ENCODE measurements at regions not wholly inside any gene's neighbourhood (a gene's known extent, or its start where the extent isn't known, plus 50 kb on each side); places are given as distances from the start of the nearest gene placed in this dataset.

- DNase-seq (ENCODE audit: low read depth): no peak
Measured at GRCh38 chr14:94887591-94887990, 117.7 kb upstream of the GSC start.

DNA sequence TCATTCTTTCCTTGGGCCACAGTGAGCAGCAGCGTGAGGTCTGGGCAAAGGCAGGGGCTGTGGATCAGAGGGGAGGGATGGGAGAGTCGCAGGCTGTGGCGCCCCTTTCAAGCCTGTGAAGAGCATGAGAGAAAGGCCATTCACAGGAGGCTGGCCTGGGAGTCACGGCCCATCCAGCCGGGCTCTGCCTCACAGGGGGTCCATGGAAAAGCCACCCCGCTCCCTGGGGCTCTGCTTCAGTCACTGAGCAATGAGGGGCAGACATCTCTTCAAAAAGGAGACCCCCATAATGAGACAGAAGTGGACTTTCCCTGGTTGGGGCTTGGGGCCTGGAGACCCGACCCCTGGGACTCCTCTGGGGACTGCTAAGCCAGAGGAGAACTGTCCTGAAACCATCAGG is 117.0 kb upstream of the GSC start:
- no peak for DNase-seq (ENCODE audit: low read depth)

DNA sequence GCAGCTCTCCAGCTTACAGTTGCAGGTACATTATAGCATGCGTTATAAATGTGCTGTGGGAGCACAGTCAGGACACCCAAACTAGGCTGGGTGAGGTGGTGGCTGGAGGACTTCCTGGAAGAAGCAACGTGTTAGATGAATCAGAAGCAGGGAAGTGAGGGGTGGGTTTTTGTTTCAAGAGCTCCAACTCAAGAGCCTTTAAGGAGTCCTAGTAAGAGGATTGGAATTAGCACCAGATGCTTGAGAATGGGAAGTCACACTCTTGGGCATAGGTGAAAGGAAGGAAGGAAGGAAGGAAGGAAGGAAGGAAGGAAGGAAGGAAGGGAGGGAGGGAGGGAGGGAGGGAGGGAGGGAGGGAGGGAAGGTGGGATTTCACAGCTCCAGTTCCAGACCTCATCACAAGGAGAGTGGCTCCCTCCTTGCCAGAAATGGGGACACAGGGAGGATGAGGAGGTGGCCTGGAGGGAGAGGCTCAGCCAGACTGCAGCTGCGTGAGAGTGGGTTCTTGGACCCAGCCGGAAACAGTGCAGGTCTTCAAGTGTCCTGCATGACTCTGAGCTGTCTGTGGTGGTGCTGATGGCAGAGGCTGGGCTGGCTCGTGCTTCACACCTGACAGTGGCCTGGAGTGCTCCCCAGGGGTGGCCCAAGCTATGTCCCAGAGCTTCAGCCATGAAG is 115.7 kb upstream of the GSC start:
- no peak for DNase-seq (ENCODE audit: low read depth)

- DNase-seq (ENCODE audit: low read depth): no peak
Measured at GRCh38 chr14:94884616-94885230, 114.8 kb upstream of the GSC start.

GRCh38 chr14:94882401-94882800 is 112.5 kb upstream of the GSC start:
- no peak for DNase-seq (ENCODE audit: low read depth)

DNA sequence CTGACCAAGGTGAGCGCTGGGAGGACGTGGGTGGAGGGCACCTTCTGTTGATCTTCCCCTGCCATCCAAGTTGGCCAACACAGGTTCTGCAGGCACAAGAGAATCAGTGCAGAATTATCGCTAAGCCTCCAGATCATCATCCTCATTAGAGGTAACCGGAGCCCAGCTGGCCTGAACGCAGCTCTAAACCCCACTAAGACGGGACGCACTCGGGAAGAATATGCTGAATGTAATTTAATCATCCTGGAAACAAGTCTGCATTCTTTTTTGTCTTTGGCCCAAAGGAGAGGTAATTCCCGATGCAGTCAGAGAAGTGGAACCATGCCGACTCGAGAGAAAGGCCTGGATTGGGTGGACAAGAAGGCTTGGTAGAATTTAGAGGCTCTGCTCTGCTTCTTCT is 111.0 kb upstream of the GSC start:
- DNase-seq (ENCODE audit: low read depth): no peak

DNA sequence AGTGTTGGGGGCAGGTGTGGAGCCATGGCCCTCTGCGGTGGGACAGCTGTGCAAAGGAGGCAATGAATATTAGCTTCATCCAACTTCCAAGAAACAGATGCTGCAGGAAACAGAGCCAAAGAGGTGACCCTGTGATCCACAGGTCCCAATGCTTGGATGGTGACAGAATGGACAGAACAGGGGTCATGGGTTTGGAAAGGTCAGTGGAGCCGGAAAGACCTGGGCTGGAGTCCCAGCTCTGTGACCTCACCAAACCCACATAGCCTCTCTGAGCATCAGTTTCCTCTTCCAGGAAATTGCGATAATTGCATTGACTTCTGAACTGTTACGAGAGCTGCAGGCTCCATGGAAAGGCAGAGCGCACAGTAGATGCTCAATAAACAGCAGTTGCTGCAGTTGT is 110.2 kb upstream of the GSC start:
- no peak for DNase-seq (ENCODE audit: low read depth)

- no peak for DNase-seq (ENCODE audit: low read depth)
Measured at GRCh38 chr14:94879537-94879936, 109.6 kb upstream of the GSC start.

- DNase-seq (ENCODE audit: low read depth): no peak
Measured at GRCh38 chr14:94876306-94876705, 106.4 kb upstream of the GSC start.

DNA sequence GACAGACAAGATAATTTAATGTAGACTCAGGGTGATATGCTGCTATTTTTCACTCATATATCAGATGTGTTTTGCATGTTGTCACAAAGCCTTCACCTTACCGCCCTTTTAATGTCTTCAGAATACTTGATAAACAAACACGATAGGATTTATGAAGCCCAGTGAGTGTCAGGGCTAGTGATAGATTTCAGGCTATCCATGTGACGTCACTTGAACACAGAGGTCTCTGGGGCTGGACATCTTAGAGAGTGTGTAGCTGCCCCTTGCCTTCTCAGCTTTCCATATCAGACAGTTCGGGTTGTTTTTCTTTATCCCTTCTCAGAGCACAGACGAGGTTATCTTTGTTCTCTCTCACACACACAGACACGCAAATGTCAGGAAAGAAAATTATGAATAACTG is 105.3 kb upstream of the GSC start:
- DNase-seq (ENCODE audit: low read depth): no peak

DNA sequence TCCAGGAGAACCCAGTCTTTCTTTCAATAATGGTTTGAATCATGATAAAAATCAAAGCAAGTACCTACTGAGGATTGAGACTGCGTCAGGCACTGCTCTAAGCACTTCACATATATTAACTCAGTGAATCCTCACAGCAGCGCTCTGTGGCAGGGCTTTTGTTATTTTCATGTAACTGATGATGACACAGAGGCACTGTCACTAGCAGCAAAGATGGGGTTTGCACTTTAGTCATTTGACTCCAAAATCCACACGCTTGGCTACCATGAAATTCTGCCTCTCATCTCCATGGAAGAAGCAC is 98.8 kb upstream of the GSC start:
- DNase-seq (ENCODE audit: low read depth): no peak

- peak; percentile 53 for DNase-seq (ENCODE audit: low read depth)
Measured at GRCh38 chr14:94867946-94868771, 98.2 kb upstream of the GSC start.

GRCh38 chr14:94867209-94867608 is 97.3 kb upstream of the GSC start:
- DNase-seq (ENCODE audit: low read depth): no peak

- no peak for DNase-seq (ENCODE audit: low read depth)
Measured at GRCh38 chr14:94864387-94865195, 94.7 kb upstream of the GSC start.

DNA sequence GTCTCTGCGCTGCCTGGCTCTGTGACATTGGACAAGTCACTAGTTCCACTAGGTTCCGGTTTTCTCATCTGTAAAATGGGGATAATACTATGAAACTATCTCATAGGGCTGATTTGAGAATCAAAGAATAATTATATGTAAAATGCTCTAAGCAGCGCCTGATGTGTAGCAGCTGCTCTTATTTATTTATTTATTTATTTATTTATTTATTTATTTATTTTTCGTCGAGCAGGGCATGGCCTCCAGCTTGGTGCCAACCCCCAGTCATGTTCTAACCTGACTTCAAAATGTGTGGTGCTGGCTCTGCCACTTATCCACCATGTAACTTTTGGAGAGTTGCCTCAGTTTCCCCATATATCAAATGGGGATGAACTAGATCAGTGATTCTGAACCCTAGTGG is 93.5 kb upstream of the GSC start:
- DNase-seq (ENCODE audit: low read depth): no peak

DNA sequence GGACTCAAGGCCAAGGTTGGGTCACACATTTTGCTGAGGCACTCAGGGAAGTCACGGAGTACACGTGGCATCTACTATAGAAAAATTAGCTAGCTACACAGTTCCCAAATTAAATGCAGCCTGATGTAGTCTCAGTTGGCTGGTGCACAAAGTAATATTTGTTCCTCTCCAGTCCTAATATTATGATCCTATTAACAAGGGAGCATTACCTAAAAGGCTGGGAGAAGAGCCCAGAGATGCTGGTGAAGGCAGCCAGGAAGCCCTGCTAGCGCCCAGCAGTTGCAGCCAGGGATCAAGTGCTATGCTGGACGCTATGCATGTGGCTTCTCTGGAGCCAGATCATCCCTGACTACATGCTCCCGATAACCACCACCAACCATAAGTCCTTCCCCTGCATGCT is 88.0 kb upstream of the GSC start:
- DNase-seq (ENCODE audit: low read depth): no peak

GRCh38 chr14:94853920-94854319 is 84.0 kb upstream of the GSC start:
- DNase-seq (ENCODE audit: low read depth): no peak

DNA sequence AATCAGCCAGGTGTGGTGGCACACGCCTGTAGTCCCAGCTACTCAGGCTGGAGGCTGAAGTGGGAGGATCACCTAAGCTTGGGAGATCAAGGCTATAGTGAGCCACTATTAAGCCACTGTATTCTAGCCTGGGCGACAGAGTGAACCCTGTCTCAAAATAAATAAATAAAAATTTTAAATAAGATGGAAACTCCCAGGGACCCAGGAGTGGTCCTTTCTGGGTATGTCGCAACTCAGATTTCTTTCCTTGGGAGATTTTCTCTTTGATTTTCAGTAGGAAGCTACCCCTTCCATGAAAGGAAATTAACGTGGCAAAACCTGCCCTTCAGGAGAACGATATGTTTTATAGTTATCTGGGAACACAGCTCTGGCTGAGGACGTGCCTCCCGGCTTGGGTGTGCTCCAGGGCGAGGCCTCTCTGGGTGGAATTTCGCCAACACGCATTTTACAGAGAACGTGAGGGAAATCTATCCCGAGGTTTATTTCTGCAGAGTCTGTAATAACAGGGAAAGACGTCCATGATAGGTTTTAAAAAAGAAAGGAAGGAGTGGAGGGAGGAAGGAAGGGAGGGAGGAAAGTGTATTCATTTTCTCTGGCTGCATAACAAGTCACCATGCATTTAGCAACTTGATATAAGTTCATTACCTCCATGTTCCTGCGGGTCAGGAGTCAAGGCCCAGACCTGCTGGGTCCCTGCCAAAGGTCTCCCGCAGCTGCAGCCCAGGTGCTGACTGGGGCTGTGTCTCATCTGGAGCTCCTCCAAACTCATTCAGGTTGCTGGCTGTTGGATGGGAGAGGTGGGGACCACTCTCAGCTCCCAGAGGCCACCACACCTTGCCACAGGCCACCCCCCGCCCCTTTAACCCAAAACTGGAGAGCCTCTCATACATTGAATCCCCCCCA is 80.6 kb upstream of the GSC start:
- no peak for DNase-seq (ENCODE audit: low read depth)

- no peak for DNase-seq (ENCODE audit: low read depth)
Measured at GRCh38 chr14:94844593-94845152, 74.8 kb upstream of the GSC start.

DNA sequence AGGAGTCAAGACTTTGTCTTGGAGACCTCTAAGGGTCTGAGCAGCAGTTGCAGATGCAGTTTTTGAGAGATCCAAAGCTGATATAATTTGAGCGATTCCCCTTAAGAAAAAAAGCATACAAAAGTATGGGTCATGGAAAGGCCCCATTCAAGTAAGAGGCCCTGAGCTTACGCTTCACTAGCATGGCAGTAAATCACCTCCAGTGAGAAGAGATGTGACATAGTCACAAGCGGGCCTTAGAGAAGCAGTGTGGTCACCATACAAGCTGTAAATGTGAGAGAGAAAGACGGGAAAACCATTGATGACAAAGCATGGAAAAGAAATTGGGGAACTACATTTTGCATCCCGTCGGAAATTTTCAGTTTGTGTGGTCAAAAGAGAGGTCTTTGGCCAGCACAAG is 70.6 kb upstream of the GSC start:
- no peak for DNase-seq (ENCODE audit: low read depth)

- DNase-seq (ENCODE audit: low read depth): no peak
Measured at GRCh38 chr14:94839348-94839747, 69.4 kb upstream of the GSC start.
